GM12878 (cell line): ENCODE measurements at regions not wholly inside any gene's neighbourhood (a gene's known extent, or its start where the extent isn't known, plus 50 kb on each side); places are given as distances from the start of the nearest gene placed in this dataset.

Source experiments
- ATAC-seq: fragments of 200-7000 bp; cut with Tn5 transposase; 3 replicates; pipeline ENCODE4 v1.9.1; 2020; ENCODE audit warnings: mild to moderate bottlenecking, moderate library complexity
- BruUV-seq: library from RNA; stranded (reverse); fragments of 400-500 nt; replicated peaks from 2 replicates; lab custom pipeline; 2021; lab: Mats Ljungman, UMichigan
- CTCF ChIA-PET: fragments of 300-600 bp; sonication (Branson Sonifier 250); formaldehyde crosslinking; extraction: SDS; loops from one replicate; lab custom pipeline; 2021; ENCODE audit warnings: inconsistent platforms; lab: Yijun Ruan, JAX
- POLR2A ChIA-PET: fragments of 350-600 bp; formaldehyde crosslinking; extraction: SDS; loops from one replicate; lab custom pipeline; 2021; ENCODE audit warnings: inconsistent platforms; lab: Charles Lee
- RAD21 ChIA-PET: fragments of 300-600 bp; sonication (Branson Sonifier 250); formaldehyde crosslinking; loops from one replicate; lab custom pipeline; 2023; ENCODE audit warnings: antibody characterized with exemption; ENCODE audit not compliant: unreplicated experiment; lab: Charles Lee
- SMC1A ChIA-PET: fragments of 300-600 bp; sonication (Branson Sonifier 250); formaldehyde crosslinking; loops from one replicate; lab custom pipeline; 2023; ENCODE audit not compliant: unreplicated experiment, uncharacterized antibody; lab: Charles Lee
- DNase-seq: peaks from one replicate; pipeline ENCODE4 v3.0.0-alpha.2; 2011; ENCODE audit warnings: low read depth, low spot score
- FAIRE-seq: peaks from 3 replicates; lab custom pipeline; 2011; peaks lifted over from hg19 to GRCh38; lab: Jason Lieb, UNC
- H2AFZ ChIP-seq: 2 replicates; pipeline ENCODE4 v1.6.0; 2011; ENCODE audit warnings: low read depth, low read length, control low read depth; ENCODE audit not compliant: control insufficient read depth
- H3K27ac ChIP-seq: 2 replicates; pipeline ENCODE4 v1.5.1; 2011; ENCODE audit warnings: control low read depth; ENCODE audit not compliant: control insufficient read depth, insufficient read depth
- H3K27me3 ChIP-seq, 2 experiments: replicated peaks in 1 of 2; 2 replicates each; pipeline versions ENCODE4 v1.6.0 to v1.6.1; 2011; ENCODE audit warnings: low read length in 1 of 2; ENCODE audit not compliant: control insufficient read depth in 2 of 2, insufficient read depth in 2 of 2
- H3K36me3 ChIP-seq, 2 experiments: 2 replicates each; pipeline ENCODE4 v1.5.1; 2011; ENCODE audit warnings: low read length in 1 of 2; ENCODE audit not compliant: control insufficient read depth in 2 of 2, insufficient read depth in 2 of 2
- H3K4me1 ChIP-seq: 2 replicates; pipeline ENCODE4 v1.6.1; 2011; ENCODE audit warnings: mild to moderate bottlenecking, low read length, moderate library complexity, mixed read lengths; ENCODE audit not compliant: control insufficient read depth, insufficient read depth
- H3K4me2 ChIP-seq: 2 replicates; pipeline ENCODE4 v1.6.0; 2011; ENCODE audit warnings: control low read depth; ENCODE audit not compliant: control insufficient read depth, insufficient read depth
- H3K4me3 ChIP-seq: fragments of 200-600 bp; sonication (generic); 2 replicates; pipeline ENCODE4 v1.5.1; 2016
- H3K79me2 ChIP-seq: 2 replicates; pipeline ENCODE4 v1.6.0; 2011; ENCODE audit warnings: low read length; ENCODE audit not compliant: control insufficient read depth, insufficient read depth
- H3K9ac ChIP-seq: 2 replicates; pipeline ENCODE4 v1.8.0; 2011; ENCODE audit warnings: low read length, control low read depth, mixed read lengths; ENCODE audit not compliant: control insufficient read depth, insufficient read depth
- H3K9me3 ChIP-seq: replicated peaks from 3 replicates; pipeline ENCODE4 v1.5.1; 2011; ENCODE audit warnings: mild to moderate bottlenecking, low read length; ENCODE audit not compliant: control insufficient read depth, insufficient read depth
- H4K20me1 ChIP-seq: 2 replicates; pipeline ENCODE4 v1.6.0; 2011; ENCODE audit not compliant: control insufficient read depth, insufficient read depth
- BMI1 ChIP-seq: fragments of 450-650 bp; IDR thresholded peaks from 2 replicates; pipeline ENCODE4 v1.6.1; 2016; ENCODE audit warnings: mild to moderate bottlenecking, moderate library complexity, borderline replicate concordance
- HDAC6 ChIP-seq: fragments of 200-600 bp; sonication (generic); IDR thresholded peaks from one replicate; pipeline ENCODE4 v1.8.0; 2017; ENCODE audit warnings: antibody characterized with exemption; ENCODE audit not compliant: unreplicated experiment
- IRF5 ChIP-seq: fragments of 450-650 bp; IDR thresholded peaks from 2 replicates; pipeline ENCODE4 v1.6.1; 2017; ENCODE audit warnings: borderline replicate concordance
- NFYA ChIP-seq: IDR thresholded peaks from 2 replicates; pipeline ENCODE4 v1.6.1; 2011; ENCODE audit warnings: low read depth, mild to moderate bottlenecking, low read length, improper control_type of control experiment, borderline replicate concordance
- SPI1 ChIP-seq: IDR thresholded peaks from 2 replicates; pipeline ENCODE4 v1.6.1; 2011; ENCODE audit warnings: low read depth, mild to moderate bottlenecking, low read length, moderate library complexity, borderline replicate concordance; ENCODE audit not compliant: insufficient read depth
- SREBF2 ChIP-seq: IDR thresholded peaks from 2 replicates; pipeline ENCODE4 v1.6.1; 2012; ENCODE audit warnings: mild to moderate bottlenecking, low read length
- ZBED1 ChIP-seq: IDR thresholded peaks from 2 replicates; pipeline ENCODE4 v1.6.1; 2016; ENCODE audit warnings: borderline replicate concordance
- ZBTB4 ChIP-seq: fragments of 450-650 bp; formaldehyde crosslinking; IDR thresholded peaks from 2 replicates; pipeline ENCODE4 v1.4.0; 2022; ENCODE audit warnings: mild to moderate bottlenecking, moderate library complexity
- WGBS: methylation state at CpG from one replicate; pipeline ENCODE4 v1.1.6; 2016; ENCODE audit warnings: low lambda C conversion rate; ENCODE audit not compliant: insufficient replicate concordance, insufficient coverage; ENCODE audit errors: missing lambda C conversion rate; 5-methylcytosine and 5-hydroxymethylcytosine counted together
- in situ Hi-C: fragments of 300-500 bp; cut with MboI; formaldehyde crosslinking; loops from 9 replicates; pipeline ENCODE4 v1.14.3; 2018; ENCODE audit warnings: mixed read lengths
- intact Hi-C: fragments of 100-400 bp; cut with micrococcal nuclease; formaldehyde crosslinking; loops from one replicate; pipeline ENCODE4 v1.14.2; 2022; ENCODE audit not compliant: unreplicated experiment

GRCh38 chr4:108355902-108356535 is 187.3 kb upstream of the LEF1 start:
- ATAC-seq: no peak
- ChIA-PET RAD21 (no interaction called here), POLR2A (no interaction called here), CTCF (interaction anchor here (0.9 to 1.4 kb wide), 3 partner anchors 10 to 217 kb away, joined by 3 to 4 read pairs (median 3); no protein-coding TSS in a partner anchor), SMC1A (interaction anchor here (1.4 to 1.6 kb wide), 2 partner anchors 10 to 18 kb away, joined by 4 read pairs; no protein-coding TSS in a partner anchor)
- no peak for TF ChIP-seq IRF5
- no peak for TF ChIP-seq SPI1
- no peak for TF ChIP-seq NFYA
- no peak for TF ChIP-seq HDAC6
- no peak for TF ChIP-seq ZBED1
- no peak for TF ChIP-seq BMI1
- TF ChIP-seq ZBTB4 (CRISPR knock-in tag): no peak
- no peak for TF ChIP-seq SREBF2
- H4K20me1 ChIP-seq: no peaks in the 10 kb centered on the region
- no peaks in the 10 kb centered on the region for H3K79me2 ChIP-seq
- H3K4me1 ChIP-seq: no peaks in the 10 kb centered on the region
- peaks cover 0 to 4% of the 10 kb centered on the region in 2 experiments; a peak in 1 of 4 replicates for H3K27me3 ChIP-seq
- no peak overlapping the region for H3K27ac ChIP-seq
- no peak overlapping the region for H3K9ac ChIP-seq
- no peaks in the 10 kb centered on the region for H3K36me3 ChIP-seq
- no peaks in the 10 kb centered on the region for H3K9me3 ChIP-seq
- no peak for FAIRE-seq
- WGBS: 34% methylated on average over 7 of the region's 7 CpGs
- DNase-seq: no peak
- H3K4me2 ChIP-seq: no peak overlapping the region
- in situ Hi-C loops (no loop called here), intact Hi-C loops (no loop called here)
- no TSS peak for BruUV-seq
- H3K4me3 ChIP-seq: no peak overlapping the region
- H2AFZ ChIP-seq: no peak overlapping the region
